NCI-H460 (cell line): ENCODE measurements at regions not wholly inside any gene's neighbourhood (a gene's known extent, or its start where the extent isn't known, plus 50 kb on each side); places are given as distances from the start of the nearest gene placed in this dataset.
"Not testable (repeated sequence)": the region's sequence is repeated elsewhere in the genome, so short reads cannot be mapped to it uniquely, and the experiment has no call there.

ENCODE experiments used
- DNase-seq: peaks from one replicate; pipeline ENCODE4 v3.0.0-alpha.2; 2016; ENCODE audit warnings: low read depth; ENCODE audit errors: extremely low read depth

DNA sequence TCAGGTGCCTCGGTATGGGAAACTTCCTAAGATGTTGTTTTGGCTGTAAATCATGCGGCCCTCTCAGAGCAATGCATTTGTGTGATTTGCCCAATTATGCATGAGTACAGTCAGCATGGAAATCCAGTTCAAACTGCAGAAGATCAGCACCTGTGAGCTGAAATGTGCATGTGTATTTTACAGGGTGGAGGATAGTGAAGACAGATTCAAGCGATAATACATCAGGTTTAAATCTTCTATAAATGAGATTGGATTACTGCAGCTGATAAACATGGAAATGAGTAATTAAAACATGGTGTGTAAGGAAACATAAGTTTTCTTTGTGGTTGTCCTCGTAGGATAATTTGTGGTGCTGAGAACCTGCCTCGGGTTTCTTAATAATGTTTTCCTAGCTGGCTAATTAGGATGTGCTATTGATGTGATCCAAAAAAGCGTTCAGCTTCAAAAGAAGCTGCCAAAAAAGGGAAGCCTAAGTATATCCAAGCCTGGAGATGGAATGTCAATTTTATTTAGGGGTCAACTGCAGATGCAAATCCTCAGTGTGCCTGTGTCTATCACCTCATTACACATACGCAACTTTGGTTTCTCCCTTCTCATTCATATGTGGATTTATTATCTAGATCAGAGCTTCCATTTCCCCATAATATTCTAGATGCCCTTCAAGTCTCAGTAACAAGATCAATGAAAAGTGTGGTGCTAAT is 117.1 kb upstream of the CCDC28A start:
- DNase-seq = no peak

DNA sequence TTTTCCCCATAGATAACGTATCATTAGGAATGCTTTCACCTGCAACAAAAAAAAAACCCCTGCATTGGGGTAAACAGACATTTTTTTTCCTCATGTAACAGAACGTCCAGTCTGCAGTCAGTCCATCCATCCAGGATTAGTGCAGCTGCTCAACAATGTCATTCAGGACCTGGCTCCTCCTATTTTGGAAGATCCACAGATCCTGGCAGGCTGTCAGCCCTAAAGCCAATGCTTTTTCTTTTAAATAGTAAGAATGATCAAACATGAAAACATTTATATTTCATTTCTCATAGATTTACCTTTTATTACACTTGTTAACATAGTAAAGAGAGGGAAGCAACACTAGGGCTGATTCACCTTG is 116.5 kb upstream of the CCDC28A start:
- DNase-seq = no peak

DNA sequence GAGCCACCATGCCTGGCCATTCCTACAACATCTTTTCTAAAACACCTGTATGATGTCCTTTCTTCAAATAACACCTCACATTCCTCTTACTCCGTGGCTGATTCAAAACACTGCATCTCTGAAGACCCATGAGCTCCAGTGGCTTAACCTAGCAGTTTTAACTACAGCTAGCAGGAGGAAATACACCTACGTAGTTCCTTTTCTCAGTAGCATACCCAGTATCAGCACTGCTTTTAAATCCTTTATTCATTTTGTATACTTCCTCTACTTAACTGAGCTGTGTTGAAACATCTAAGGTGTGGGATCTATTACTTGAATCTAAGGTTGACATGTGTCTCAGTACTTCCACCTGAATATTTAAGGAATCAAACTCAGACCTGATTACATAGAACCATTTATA is 113.6 kb upstream of the CCDC28A start:
- DNase-seq = no peak

DNA sequence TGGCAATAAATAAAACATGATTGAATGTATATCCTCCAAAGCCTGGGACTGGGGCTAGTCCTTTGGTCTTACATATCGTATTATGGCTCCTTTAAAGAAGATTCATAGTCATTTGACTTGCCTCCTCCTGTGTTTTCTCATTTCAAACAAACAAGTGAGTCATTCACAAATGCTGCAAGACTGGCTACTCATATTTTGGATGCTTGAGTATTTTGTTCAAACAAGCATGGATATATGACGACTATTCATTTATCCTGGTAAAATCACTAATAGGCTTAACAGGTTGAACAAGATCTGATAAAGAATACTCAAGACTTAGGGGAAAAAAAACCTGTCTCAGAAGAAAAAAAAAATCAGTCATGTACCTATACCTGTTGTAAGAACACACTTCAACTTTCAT is 111.1 kb upstream of the CCDC28A start:
- DNase-seq = no peak

DNA sequence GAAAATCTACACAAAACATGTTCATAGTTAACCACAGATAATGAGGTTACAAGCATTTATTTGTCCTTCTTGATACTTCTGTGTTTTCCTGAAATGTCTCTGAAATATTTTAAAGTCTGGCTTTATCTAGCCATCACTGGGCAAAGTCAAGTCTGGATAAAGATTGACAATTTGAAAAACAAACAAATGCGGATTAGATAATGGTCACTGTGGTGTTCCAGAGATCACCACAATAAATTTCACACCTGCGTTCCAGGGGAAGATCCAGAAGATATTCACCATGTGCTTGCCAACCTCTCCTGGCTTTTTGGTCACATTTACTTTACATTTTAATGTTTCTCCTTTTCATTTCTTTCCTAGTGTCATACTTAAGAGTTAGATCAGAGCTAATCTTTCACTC is 109.7 kb upstream of the CCDC28A start:
- no peak for DNase-seq

DNA sequence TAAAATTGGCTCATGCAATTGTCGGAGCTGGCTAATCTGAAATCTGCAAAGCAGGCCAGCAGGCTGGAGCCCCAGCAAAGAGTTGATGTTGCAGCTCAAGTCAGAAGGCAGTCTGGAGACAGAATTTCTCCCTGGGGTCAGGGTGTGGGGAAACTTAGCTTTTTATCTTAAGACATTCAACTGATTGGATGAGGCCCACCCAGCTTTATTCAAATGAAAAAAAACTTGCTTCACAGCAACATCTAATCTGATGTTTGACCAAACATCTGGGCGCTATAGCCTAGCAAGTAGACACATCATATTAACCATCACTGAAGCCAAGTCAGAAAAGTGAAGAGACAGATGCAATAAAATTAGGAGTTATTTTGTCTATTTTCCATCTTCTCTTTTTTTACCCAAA is 108.8 kb upstream of the CCDC28A start:
- DNase-seq = no peak

DNA sequence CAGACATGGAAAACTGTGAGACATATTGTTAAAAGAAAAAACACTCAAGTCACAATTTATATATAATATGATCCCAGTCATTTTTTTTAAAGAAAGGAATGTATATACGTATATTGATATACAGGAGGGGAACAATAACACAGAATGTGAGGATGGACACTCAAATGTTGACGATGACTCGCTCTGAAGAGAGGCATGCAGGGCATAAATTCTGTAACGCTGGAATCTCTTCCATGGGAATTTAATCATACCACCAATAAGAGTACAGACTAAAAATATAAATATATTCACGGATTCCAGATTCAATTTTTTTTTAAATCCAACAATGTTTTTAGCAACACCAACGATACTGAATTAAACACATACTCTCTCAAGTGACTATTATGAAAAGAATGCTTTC is 106.9 kb upstream of the CCDC28A start:
- DNase-seq = no peak

DNA sequence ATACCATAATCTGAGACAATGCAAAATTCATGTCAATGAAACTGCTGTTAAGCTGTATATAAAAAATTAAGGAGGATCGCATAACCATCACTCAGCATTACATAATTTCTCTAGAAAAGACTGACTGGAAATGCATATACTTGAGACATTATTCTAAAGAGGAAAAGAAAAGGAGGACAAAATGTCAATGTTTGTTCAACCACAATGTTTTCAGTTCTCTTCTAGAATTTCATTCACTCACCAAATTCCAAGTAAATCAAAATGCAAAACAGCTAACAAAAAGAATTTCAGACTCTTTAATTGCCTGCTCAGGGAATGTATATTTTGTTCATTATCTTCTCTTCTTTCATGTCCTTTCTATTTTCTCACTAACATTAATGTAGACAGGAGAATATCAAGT is 106.2 kb upstream of the CCDC28A start:
- no peak for DNase-seq

DNA sequence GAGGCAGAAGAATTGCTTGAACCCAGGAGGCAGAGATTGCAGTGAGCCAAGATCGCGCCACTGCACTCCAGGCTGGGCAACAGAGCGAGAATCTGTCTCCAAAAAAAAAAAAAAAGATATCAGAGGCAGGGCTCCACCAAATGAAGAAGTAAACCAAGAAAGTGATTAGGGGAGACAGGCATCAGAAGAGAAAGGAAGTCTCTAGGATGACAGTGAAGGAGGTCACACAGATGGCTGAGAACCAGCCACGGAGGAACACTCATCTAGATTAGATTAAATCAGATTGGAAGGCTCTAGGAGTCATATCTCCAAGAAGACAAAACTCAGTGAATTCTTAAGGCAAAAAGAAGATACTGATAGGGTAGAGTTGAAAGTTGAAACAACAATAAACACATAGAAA is 102.2 kb upstream of the CCDC28A start:
- no peak for DNase-seq

DNA sequence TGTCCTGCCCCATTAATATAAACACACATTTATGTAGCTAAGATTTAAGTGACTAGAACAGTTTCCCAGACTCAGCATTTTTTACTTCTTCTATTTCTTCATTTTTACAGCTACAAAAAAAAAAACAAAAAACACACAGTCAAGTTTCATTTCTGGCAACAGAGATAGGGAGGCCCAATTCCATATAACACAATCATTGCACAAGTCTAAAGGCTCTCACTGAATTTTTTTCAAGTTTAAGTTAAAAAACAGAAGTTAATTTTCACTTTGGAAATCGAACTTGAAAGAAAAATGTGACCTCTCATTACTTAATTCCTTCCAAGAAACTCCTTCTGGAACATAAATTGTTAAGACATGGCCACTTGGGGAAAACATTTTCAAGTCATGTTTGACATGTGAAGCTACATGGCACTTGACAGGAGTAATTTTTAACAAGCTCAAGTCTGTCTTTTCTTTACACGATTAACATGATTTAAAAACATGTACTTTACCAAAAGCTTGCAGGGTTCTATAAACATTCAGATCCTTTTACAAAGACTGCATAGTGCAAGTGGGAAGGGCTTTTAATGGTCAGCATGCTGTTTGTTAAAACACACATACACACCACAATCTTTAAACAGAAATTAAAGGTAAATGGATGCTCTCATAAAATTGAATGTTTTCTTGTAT is 100.1 kb upstream of the CCDC28A start:
- DNase-seq = no peak

DNA sequence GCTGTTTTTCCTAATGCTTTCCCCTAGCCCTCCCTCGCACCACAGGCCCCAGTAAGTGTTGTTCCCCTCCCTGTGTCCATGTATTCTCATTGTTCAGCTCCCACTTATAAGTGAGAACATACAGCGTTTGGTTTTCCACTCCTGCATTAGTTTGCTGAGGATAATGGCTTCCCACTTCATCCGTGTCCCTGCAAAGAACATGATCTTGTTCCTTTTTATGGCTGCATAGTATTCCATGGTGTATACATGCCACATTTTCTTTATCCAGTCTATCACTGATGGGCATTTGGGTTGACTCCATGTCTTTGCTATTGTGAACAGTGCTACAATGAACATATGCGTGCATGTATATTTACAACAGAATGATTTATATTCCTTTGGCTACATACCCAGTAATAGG is 99.1 kb upstream of the CCDC28A start:
- DNase-seq = not testable (repeated sequence)

DNA sequence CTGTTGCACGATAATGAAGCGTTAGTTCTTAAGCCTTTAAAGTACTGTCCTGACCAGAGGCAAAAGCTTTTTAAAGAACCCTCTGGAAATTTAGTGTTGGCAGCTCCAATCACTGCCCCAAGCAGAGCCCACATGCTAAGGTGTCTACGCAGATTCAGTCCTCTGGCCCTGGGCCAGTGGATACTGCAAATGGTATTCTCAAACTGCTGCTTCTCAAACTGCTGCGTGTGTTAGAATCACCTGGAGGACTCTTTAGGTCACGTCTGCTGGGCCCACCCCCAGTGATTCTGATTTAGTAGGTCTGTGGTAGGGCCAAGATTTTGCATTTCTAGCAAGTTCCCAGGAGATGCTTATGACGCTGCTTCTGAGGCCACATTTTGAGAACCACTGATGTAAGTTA is 96.0 kb upstream of the CCDC28A start:
- DNase-seq = no peak

DNA sequence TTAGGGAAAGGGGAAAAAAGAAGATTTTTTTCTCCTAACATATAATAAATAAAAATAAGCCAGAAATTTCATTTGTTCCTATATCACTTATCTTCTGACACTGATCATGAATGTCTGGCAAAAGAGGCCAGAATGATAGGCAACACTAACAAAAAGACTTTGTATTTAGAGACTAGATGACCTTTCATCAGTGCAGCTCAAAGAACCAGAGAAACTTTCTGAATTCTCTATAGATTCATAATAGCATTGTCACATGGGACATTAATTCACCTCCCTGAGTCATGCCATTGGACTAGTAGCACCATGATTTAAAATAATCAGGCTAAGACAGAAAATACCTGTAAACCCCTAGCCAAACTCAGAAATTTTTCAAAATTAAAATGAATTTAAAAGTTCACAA is 95.4 kb upstream of the CCDC28A start:
- no peak for DNase-seq

DNA sequence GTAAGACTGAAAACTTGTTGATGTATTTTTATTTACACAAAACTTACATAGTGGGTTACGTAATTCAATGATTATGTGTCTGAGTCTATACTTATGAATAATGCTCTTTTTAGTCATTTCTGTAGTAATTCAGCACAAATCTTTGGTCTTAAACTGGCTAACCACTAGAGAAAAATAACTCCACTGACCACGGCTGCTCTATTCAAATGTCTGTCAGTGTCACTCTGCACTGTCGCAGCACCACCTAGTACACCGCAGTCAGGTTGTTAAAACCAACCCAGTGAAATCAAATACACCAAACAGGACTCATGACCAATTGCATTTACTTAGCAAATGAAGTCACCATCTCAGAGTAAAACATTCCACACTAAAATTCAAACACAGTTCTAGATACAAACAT is 93.5 kb upstream of the CCDC28A start:
- no peak for DNase-seq

DNA sequence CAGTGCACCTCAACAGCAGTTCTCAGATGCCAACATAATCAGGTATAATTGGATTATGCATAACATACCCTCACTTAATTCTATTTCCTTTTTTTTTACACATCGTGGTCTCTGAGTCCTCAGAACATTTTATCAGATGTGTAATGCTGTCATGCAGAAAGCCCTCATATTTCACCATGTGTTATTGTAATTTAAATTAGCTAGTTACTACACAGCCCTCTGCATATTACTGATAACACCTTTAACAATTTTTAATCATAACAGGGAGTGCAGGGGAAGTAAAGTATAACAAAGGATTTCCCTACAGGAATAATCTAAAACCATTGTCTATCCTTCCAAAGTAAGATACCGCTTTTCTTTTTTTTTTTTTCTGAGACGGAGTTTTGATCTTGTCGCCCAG is 91.9 kb upstream of the CCDC28A start:
- no peak for DNase-seq

DNA sequence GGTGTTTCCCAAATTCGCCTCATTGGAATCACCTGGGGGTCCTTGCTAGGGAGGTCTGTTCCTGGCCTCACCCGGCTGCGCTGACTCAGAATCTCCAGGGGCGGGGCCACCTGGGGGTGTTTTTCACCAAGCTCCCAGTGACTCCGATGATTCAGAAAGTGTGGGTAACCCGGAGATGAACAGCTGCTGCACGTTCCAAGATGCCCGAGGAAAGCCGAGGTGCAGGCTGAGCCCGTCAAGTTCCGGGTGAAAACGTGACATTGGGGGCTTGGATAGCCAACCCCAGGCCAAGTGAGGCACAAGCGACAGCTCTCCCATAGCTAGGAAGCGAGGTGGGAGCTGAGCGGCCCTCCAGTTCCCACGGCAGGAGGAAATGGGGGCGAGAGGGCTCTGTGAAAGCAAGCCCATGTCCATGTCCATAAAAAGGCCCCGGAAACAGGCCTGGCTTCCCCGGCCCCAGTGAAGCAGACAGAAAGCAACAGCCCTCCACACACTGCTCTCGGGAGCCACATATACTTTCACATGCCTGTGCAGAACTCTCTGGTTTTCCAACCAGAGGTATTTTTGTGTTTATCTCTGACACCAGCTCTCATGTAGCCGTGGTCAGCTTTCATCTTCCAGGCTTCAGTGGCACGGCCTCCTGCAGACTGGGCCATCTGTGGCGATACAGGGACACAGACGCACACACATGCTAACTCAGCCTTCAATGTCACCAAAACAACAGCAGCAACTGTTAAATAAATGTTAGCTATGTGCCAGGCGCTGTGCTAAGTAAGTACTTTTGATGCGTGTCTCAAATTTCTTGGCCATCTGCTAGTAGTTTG is 90.7 kb upstream of the CCDC28A start:
- no peak for DNase-seq

DNA sequence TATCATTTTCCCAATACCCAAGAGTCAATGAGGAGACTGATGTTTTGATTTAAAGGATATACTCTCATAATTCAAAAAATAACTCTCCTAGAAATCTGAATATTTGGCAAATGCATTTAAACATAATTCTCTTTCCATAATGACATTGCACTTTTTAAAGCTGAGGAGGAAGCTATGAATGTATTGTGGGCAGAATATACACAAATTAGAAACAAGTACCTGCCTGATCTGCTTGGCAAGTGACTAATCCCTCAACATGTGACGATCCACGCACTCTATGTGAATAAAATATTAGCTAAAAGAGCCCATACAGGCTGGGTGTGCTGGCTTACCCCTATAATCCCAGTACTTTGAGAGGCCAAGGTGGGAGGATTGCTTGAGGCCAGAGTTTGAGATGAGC is 88.3 kb upstream of the CCDC28A start:
- no peak for DNase-seq

DNA sequence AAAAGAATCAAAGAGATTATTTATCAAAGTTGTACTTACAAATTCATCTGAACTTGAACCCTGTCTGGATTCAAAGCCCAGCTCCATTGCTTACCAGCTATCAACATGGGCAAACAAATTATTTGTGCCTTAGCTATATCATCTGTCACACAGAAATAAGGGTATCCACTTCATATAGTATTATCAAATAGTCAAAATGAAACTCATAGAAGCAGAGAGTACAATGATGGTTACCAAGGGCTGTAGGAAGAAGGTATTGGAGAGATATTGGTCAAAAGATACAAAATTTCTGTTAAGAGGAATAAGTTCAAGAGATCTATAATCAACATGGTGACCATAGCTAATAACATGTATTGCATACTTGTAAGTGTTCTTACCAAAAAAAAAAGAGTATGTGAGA is 87.8 kb upstream of the CCDC28A start:
- no peak for DNase-seq

DNA sequence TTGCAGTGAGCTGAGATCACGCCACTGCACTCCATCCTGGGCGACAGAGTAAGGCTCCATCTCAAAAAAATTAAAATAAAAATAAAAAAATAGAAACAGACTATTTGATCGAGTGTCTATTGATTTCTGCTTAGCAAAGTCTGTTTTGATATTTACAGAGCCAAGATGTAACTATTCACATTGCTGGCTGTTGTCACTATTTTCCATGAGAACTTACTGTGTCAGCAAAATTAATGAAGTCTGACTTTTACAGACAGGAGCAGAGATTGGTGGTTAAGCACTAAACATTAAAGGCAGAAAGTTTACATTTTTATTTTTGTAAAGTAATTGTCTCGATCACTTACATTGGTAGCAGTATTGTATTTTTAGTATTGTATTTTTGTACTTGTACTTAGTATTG is 85.0 kb upstream of the CCDC28A start:
- no peak for DNase-seq

DNA sequence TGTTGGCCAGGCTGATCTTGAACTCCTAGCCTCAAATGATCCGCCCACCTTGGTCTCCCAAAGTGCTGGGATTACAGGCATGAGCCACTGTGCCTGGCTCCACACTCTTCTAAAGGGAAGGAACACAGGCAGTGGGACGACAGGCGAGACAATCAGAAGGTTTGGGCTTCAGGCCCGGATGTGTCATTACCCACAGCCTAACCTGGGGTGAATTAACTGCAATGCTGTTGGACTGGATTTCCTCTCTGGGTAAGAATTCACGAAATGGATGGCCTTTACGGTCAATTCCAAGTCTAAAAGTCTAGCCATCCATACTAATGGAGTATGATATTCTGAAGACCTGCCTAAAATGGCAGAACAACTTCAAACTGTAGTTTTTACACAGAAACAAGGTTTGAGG is 83.7 kb upstream of the CCDC28A start:
- no peak for DNase-seq

DNA sequence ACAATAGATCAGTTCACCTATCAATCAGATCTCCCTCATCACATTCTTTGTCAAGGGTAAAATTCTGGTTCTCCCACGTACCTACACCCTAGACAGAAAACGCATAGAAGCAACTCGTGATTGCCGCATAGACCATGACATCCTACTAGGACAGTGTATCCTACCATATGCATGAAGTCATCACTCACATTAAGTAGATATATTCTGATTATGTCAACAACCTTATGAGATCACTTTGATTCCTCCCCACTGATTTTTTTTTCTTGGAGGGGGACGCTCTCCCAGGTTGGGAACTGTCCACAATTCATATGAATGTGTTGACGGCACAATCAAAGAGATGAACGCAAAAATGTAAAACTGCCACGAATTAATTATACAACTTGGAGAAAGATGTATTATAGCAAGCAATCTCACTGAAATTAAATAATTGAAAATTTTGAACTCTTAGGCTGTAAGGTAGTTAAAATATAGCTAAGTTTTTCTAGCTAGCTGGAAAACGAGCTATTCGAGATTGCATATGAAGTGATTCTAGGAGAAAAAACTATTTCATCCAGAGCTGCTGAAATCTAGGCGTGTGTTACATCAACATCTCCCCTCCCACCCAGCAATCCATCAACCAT is 82.5 kb upstream of the CCDC28A start:
- DNase-seq = no peak
